ENCODE measurements at regions not wholly inside any gene's neighbourhood (a gene's known extent, or its start where the extent isn't known, plus 50 kb on each side); places are given as distances from the start of the nearest gene placed in this dataset.

DNA sequence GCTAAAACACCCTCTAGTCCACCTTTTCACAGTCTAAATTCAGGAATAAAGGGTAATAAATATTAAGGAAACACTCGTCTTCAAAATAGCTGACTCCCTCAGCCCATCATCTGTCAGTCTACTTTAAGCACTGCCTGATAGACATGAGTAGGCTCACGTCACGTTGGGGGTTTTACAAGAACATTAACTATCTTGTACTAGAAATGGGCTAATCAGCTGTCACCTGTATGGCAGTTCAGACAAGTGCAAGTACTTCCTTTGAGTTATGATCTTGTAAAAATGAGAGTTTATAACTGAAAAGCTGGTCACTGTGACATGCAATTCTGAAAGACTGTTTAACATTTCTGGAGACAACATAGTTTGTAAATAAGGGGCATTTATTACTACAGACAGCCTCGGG, 936.7 kb upstream of the CTNND2 start:
- Histone ChIP-seq H3K14ac (ENCODE audit: low read length) (no peak overlapping the region), H4K8ac (ENCODE audit: low read depth, low read length) (no peak overlapping the region), H3K4me1 (ENCODE audit: control insufficient read depth in 1 of 2, insufficient read depth in 2 of 2, low read length in 2 of 2) (no peaks in the 10 kb centered on the region), H2AFZ (ENCODE audit: insufficient read depth, low read length, poor library complexity) (no peak overlapping the region), H3K9ac (ENCODE audit: low read length) (no peak overlapping the region), H3K4ac (ENCODE audit: low read depth, low read length) (no peak overlapping the region), H2BK5ac (ENCODE audit: low read depth, low read length, poor library complexity) (no peak overlapping the region), H4K12ac (ENCODE audit: low read depth, low read length) (no peak overlapping the region), H3K79me1 (ENCODE audit: low read length) (no peaks in the 10 kb centered on the region), H3K27me3 (ENCODE audit: insufficient read depth, low read length) (no peaks in the 10 kb centered on the region), H2AK5ac (ENCODE audit: low read length) (no peak overlapping the region), H2BK12ac (ENCODE audit: low read length) (no peak overlapping the region), H3K79me2 (ENCODE audit: control insufficient read depth, insufficient read depth, low read length, poor library complexity) (no peaks in the 10 kb centered on the region), H3K9me3 (ENCODE audit: insufficient read depth, low read depth, low read length) (no peaks in the 10 kb centered on the region), H3K36me3 (ENCODE audit: control insufficient read depth in 1 of 2, insufficient read depth in 2 of 2, low read length in 2 of 2) (no peaks in the 10 kb centered on the region), H4K91ac (ENCODE audit: low read depth, low read length) (no peak overlapping the region), H3K4me2 (ENCODE audit: low read length) (no peak overlapping the region), H3K27ac (ENCODE audit: low read depth, low read length) (no peak overlapping the region), H3K4me3 (ENCODE audit: low read depth, low read length) (no peak overlapping the region), H3K18ac (ENCODE audit: low read length) (no peak overlapping the region), H3K23ac (ENCODE audit: low read length) (no peak overlapping the region), H2BK120ac (ENCODE audit: insufficient read depth, low read length, poor library complexity) (no peak overlapping the region)
- WGBS (ENCODE audit: extremely low coverage, insufficient coverage, insufficient read length): no CpG with 5 or more reads among the region's 4 CpGs
- DNase-seq: no peak

DNA sequence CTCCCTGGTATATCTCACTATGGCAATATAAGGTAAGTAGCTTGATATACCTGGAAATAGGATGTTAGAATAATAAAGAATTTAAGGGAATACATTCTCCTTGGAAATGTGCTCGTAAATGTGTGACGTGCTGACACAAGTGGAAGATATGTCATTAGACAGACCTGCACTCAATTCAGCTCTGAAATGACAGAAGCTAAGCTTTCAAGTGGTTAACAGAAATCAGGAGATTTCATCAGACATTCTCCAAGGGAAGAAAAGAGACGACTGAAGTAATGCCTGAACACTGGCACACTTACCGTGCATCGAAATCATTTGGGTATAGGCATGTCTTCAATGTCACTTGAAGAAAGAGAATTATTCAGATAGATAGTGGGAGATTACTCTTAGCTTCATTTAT, 933.3 kb upstream of the CTNND2 start:
- no peaks in the 10 kb centered on the region for H3K27me3 ChIP-seq (ENCODE audit: insufficient read depth, low read length)
- no peak overlapping the region for H3K27ac ChIP-seq (ENCODE audit: low read depth, low read length)
- H4K12ac ChIP-seq (ENCODE audit: low read depth, low read length): no peak overlapping the region
- no peak overlapping the region for H2BK12ac ChIP-seq (ENCODE audit: low read length)
- no peak overlapping the region for H3K23ac ChIP-seq (ENCODE audit: low read length)
- no peaks in the 10 kb centered on the region for H3K79me1 ChIP-seq (ENCODE audit: low read length)
- no peak for DNase-seq
- H3K14ac ChIP-seq (ENCODE audit: low read length): no peak overlapping the region
- H3K4me2 ChIP-seq (ENCODE audit: low read length): no peak overlapping the region
- H3K18ac ChIP-seq (ENCODE audit: low read length): no peak overlapping the region
- no peak overlapping the region for H4K91ac ChIP-seq (ENCODE audit: low read depth, low read length)
- no peaks in the 10 kb centered on the region for H3K79me2 ChIP-seq (ENCODE audit: control insufficient read depth, insufficient read depth, low read length, poor library complexity)
- WGBS (ENCODE audit: extremely low coverage, insufficient coverage, insufficient read length): no CpG with 5 or more reads among the region's 5 CpGs
- no peaks in the 10 kb centered on the region for H3K9me3 ChIP-seq (ENCODE audit: insufficient read depth, low read depth, low read length)
- no peak overlapping the region for H3K9ac ChIP-seq (ENCODE audit: low read length)
- H3K4me3 ChIP-seq (ENCODE audit: low read depth, low read length): no peak overlapping the region
- no peak overlapping the region for H2AK5ac ChIP-seq (ENCODE audit: low read length)
- H3K36me3 ChIP-seq (ENCODE audit: control insufficient read depth in 1 of 2, insufficient read depth in 2 of 2, low read length in 2 of 2): no peaks in the 10 kb centered on the region
- H2AFZ ChIP-seq (ENCODE audit: insufficient read depth, low read length, poor library complexity): no peak overlapping the region
- no peak overlapping the region for H4K8ac ChIP-seq (ENCODE audit: low read depth, low read length)
- no peak overlapping the region for H2BK5ac ChIP-seq (ENCODE audit: low read depth, low read length, poor library complexity)
- H3K4me1 ChIP-seq (ENCODE audit: control insufficient read depth in 1 of 2, insufficient read depth in 2 of 2, low read length in 2 of 2): no peaks in the 10 kb centered on the region
- H3K4ac ChIP-seq (ENCODE audit: low read depth, low read length): no peak overlapping the region
- H2BK120ac ChIP-seq (ENCODE audit: insufficient read depth, low read length, poor library complexity): no peak overlapping the region

DNA sequence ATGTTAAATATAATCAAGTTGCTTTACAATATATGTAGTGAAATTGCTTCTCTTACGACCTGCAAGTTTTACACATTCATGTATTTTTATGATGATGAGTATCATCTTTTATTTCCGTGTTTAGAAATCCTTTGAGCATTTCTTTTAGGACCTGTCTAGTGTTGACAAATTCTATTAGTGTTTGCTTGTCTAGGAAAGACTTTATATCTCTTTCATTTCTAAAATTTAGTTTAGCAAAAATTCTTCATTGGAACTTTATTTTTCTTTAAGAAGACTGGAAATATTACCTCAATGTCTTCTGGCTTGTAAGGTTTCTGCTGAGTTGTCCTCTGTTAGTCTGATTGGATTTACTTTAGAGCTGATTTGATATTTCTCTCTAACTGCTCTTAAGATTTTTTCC, 920.9 kb upstream of the CTNND2 start:
- no peak overlapping the region for H3K4me2 ChIP-seq (ENCODE audit: low read length)
- H3K9ac ChIP-seq (ENCODE audit: low read length): no peak overlapping the region
- H2BK120ac ChIP-seq (ENCODE audit: insufficient read depth, low read length, poor library complexity): no peak overlapping the region
- H2AK5ac ChIP-seq (ENCODE audit: low read length): no peak overlapping the region
- H3K27me3 ChIP-seq (ENCODE audit: insufficient read depth, low read length): no peaks in the 10 kb centered on the region
- H3K4ac ChIP-seq (ENCODE audit: low read depth, low read length): no peak overlapping the region
- H3K4me1 ChIP-seq (ENCODE audit: control insufficient read depth in 1 of 2, insufficient read depth in 2 of 2, low read length in 2 of 2): no peaks in the 10 kb centered on the region
- H2BK5ac ChIP-seq (ENCODE audit: low read depth, low read length, poor library complexity): no peak overlapping the region
- H4K8ac ChIP-seq (ENCODE audit: low read depth, low read length): no peak overlapping the region
- H3K14ac ChIP-seq (ENCODE audit: low read length): no peak overlapping the region
- no peak for DNase-seq
- no peak overlapping the region for H4K91ac ChIP-seq (ENCODE audit: low read depth, low read length)
- no peak overlapping the region for H3K23ac ChIP-seq (ENCODE audit: low read length)
- no peak overlapping the region for H3K27ac ChIP-seq (ENCODE audit: low read depth, low read length)
- H3K79me1 ChIP-seq (ENCODE audit: low read length): no peaks in the 10 kb centered on the region
- H3K4me3 ChIP-seq (ENCODE audit: low read depth, low read length): no peak overlapping the region
- no peak overlapping the region for H2BK12ac ChIP-seq (ENCODE audit: low read length)
- H3K36me3 ChIP-seq (ENCODE audit: control insufficient read depth in 1 of 2, insufficient read depth in 2 of 2, low read length in 2 of 2): no peaks in the 10 kb centered on the region
- no peaks in the 10 kb centered on the region for H3K9me3 ChIP-seq (ENCODE audit: insufficient read depth, low read depth, low read length)
- no CpG with 5 or more reads among the region's 2 CpGs for WGBS (ENCODE audit: extremely low coverage, insufficient coverage, insufficient read length)
- no peaks in the 10 kb centered on the region for H3K79me2 ChIP-seq (ENCODE audit: control insufficient read depth, insufficient read depth, low read length, poor library complexity)
- H4K12ac ChIP-seq (ENCODE audit: low read depth, low read length): no peak overlapping the region
- H3K18ac ChIP-seq (ENCODE audit: low read length): no peak overlapping the region
- H2AFZ ChIP-seq (ENCODE audit: insufficient read depth, low read length, poor library complexity): no peak overlapping the region

DNA sequence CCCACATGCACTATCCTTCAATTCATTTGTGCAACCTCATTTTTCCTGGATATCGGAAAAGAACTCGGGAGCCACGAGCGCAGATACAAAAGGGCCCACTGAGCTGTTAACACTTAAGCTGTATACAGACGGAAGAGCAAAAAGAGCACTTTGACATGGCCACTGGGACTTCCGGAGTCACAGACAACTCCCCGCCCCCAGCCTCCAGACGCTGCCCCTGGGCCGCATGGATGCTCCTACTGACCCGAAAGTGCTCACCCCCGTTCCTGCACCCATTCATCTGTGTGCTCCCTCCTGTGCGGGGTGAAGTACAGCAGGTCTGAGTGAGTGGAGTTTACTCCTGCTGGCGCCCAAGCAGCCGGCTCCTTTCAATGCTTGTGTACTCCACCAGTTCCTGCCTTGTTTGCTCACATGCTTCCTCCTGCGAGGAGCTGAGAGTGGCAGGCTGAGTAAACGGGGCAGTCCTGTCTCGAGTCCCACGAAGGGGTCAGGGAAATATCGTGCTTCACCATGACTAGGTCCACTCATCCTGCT, 901.0 kb upstream of the CTNND2 start:
- H3K27me3 ChIP-seq (ENCODE audit: insufficient read depth, low read length): no peaks in the 10 kb centered on the region
- no peak overlapping the region for H3K27ac ChIP-seq (ENCODE audit: low read depth, low read length)
- no peak overlapping the region for H4K12ac ChIP-seq (ENCODE audit: low read depth, low read length)
- WGBS (ENCODE audit: extremely low coverage, insufficient coverage, insufficient read length): no CpG with 5 or more reads among the region's 19 CpGs
- H3K4me2 ChIP-seq (ENCODE audit: low read length): no peak overlapping the region
- H4K91ac ChIP-seq (ENCODE audit: low read depth, low read length): no peak overlapping the region
- H4K8ac ChIP-seq (ENCODE audit: low read depth, low read length): no peak overlapping the region
- no peaks in the 10 kb centered on the region for H3K4me1 ChIP-seq (ENCODE audit: control insufficient read depth in 1 of 2, insufficient read depth in 2 of 2, low read length in 2 of 2)
- H2BK120ac ChIP-seq (ENCODE audit: insufficient read depth, low read length, poor library complexity): no peak overlapping the region
- DNase-seq: no peak
- H3K79me1 ChIP-seq (ENCODE audit: low read length): no peaks in the 10 kb centered on the region
- no peak overlapping the region for H2AFZ ChIP-seq (ENCODE audit: insufficient read depth, low read length, poor library complexity)
- no peak overlapping the region for H3K14ac ChIP-seq (ENCODE audit: low read length)
- no peak overlapping the region for H3K23ac ChIP-seq (ENCODE audit: low read length)
- no peak overlapping the region for H3K4ac ChIP-seq (ENCODE audit: low read depth, low read length)
- no peaks in the 10 kb centered on the region for H3K36me3 ChIP-seq (ENCODE audit: control insufficient read depth in 1 of 2, insufficient read depth in 2 of 2, low read length in 2 of 2)
- no peak overlapping the region for H3K18ac ChIP-seq (ENCODE audit: low read length)
- H3K9me3 ChIP-seq (ENCODE audit: insufficient read depth, low read depth, low read length): no peaks in the 10 kb centered on the region
- no peak overlapping the region for H3K9ac ChIP-seq (ENCODE audit: low read length)
- H3K79me2 ChIP-seq (ENCODE audit: control insufficient read depth, insufficient read depth, low read length, poor library complexity): no peaks in the 10 kb centered on the region
- H2AK5ac ChIP-seq (ENCODE audit: low read length): no peak overlapping the region
- H2BK12ac ChIP-seq (ENCODE audit: low read length): no peak overlapping the region
- no peak overlapping the region for H2BK5ac ChIP-seq (ENCODE audit: low read depth, low read length, poor library complexity)
- no peak overlapping the region for H3K4me3 ChIP-seq (ENCODE audit: low read depth, low read length)

All from trophoblast cell (in vitro differentiated cells and primary cell).